ENCODE measurements at regions not wholly inside any gene's neighbourhood (a gene's known extent, or its start where the extent isn't known, plus 50 kb on each side); places are given as distances from the start of the nearest gene placed in this dataset.

- Histone ChIP-seq H3K27me3 (no peaks in the 10 kb centered on the region), H3K9me3 (no peaks in the 10 kb centered on the region), H3K4me3 (ENCODE audit: low read depth, low read length) (no peak overlapping the region), H3K4me1 (no peaks in the 10 kb centered on the region), H3K36me3 (no peaks in the 10 kb centered on the region)
- no peak for DNase-seq
- TF ChIP-seq CTCF (IDR thresholded peaks at IDR 0.05; ENCODE audit: low read depth, low read length), result no peak
Observed at GRCh38 chr5:33271606-33272005, 169.2 kb upstream of the TARS1 start.

- Histone ChIP-seq H3K9me3 (no peaks in the 10 kb centered on the region), H3K4me3 (ENCODE audit: low read depth, low read length) (no peak overlapping the region), H3K4me1 (no peaks in the 10 kb centered on the region), H3K27me3 (no peaks in the 10 kb centered on the region), H3K36me3 (no peaks in the 10 kb centered on the region)
- TF ChIP-seq CTCF (IDR thresholded peaks at IDR 0.05; ENCODE audit: low read depth, low read length), result no peak
- no peak for DNase-seq
Observed at GRCh38 chr5:33272288-33272687, 168.5 kb upstream of the TARS1 start.

- H3K9me3 ChIP-seq, result no peaks in the 10 kb centered on the region
- H3K4me1 ChIP-seq, result no peaks in the 10 kb centered on the region
- DNase-seq, result no peak
Observed at GRCh38 chr5:33273985-33274384, 166.8 kb upstream of the TARS1 start.

GRCh38 chr5:33275391-33275790 lies 165.4 kb upstream of the TARS1 start:
- no peaks in the 10 kb centered on the region for H3K9me3 ChIP-seq
- H3K36me3 ChIP-seq, result no peaks in the 10 kb centered on the region
- H3K4me1 ChIP-seq, result no peaks in the 10 kb centered on the region
- no peaks in the 10 kb centered on the region for H3K27me3 ChIP-seq
- no peak for DNase-seq
- TF ChIP-seq CTCF (IDR thresholded peaks at IDR 0.05; ENCODE audit: low read depth, low read length), result no peak
- no peak overlapping the region for H3K4me3 ChIP-seq (ENCODE audit: low read depth, low read length)

More at GRCh38 chr5:33273985-33274384, 166.8 kb upstream of the TARS1 start:
- Histone ChIP-seq H3K4me3 (ENCODE audit: low read depth, low read length) (no peak overlapping the region), H3K36me3 (no peaks in the 10 kb centered on the region), H3K27me3 (no peaks in the 10 kb centered on the region)
- no peak for TF ChIP-seq CTCF (IDR thresholded peaks at IDR 0.05; ENCODE audit: low read depth, low read length)

- Histone ChIP-seq H3K27me3 (no peaks in the 10 kb centered on the region), H3K36me3 (no peaks in the 10 kb centered on the region), H3K4me1 (no peaks in the 10 kb centered on the region), H3K9me3 (no peaks in the 10 kb centered on the region), H3K4me3 (ENCODE audit: low read depth, low read length) (no peak overlapping the region)
- no peak for DNase-seq
- TF ChIP-seq CTCF (IDR thresholded peaks at IDR 0.05; ENCODE audit: low read depth, low read length), result no peak
Observed at GRCh38 chr5:33275921-33276627, 164.7 kb upstream of the TARS1 start.

- no peaks in the 10 kb centered on the region for H3K27me3 ChIP-seq
- TF ChIP-seq CTCF (IDR thresholded peaks at IDR 0.05; ENCODE audit: low read depth, low read length), result no peak
- no peaks in the 10 kb centered on the region for H3K4me1 ChIP-seq
- no peak for DNase-seq
- no peak overlapping the region for H3K4me3 ChIP-seq (ENCODE audit: low read depth, low read length)
- H3K36me3 ChIP-seq, result no peaks in the 10 kb centered on the region
- H3K9me3 ChIP-seq, result no peaks in the 10 kb centered on the region
Observed at GRCh38 chr5:33276628-33276950, 164.2 kb upstream of the TARS1 start.
